Osteocyte (in vitro differentiated cells): ENCODE measurements at regions not wholly inside any gene's neighbourhood (a gene's known extent, or its start where the extent isn't known, plus 50 kb on each side); places are given as distances from the start of the nearest gene placed in this dataset.

Experiments used
- DNase-seq: peaks from one replicate; pipeline ENCODE4 v3.0.0; 2021; ENCODE audit warnings: mixed read lengths; ENCODE audit not compliant: unreplicated experiment; ENCODE audit errors: extremely low spot score
- H3K27ac Mint-ChIP-seq: one replicate; pipeline ENCODE4 v1.8.0; 2021; ENCODE audit warnings: mild to moderate bottlenecking, mixed read lengths; ENCODE audit not compliant: unreplicated experiment
- H3K27me3 Mint-ChIP-seq: one replicate; pipeline ENCODE4 v1.8.0; 2021; ENCODE audit warnings: mixed read lengths; ENCODE audit not compliant: unreplicated experiment
- H3K36me3 Mint-ChIP-seq: one replicate; pipeline ENCODE4 v1.8.0; 2021; ENCODE audit warnings: mixed read lengths; ENCODE audit not compliant: unreplicated experiment
- H3K4me1 Mint-ChIP-seq: one replicate; pipeline ENCODE4 v1.8.0; 2021; ENCODE audit warnings: mixed read lengths; ENCODE audit not compliant: unreplicated experiment
- H3K4me3 Mint-ChIP-seq: one replicate; pipeline ENCODE4 v1.8.0; 2021; ENCODE audit warnings: mild to moderate bottlenecking, moderate library complexity, mixed read lengths; ENCODE audit not compliant: unreplicated experiment
- H3K9me3 Mint-ChIP-seq: one replicate; pipeline ENCODE4 v1.8.0; 2021; ENCODE audit warnings: mixed read lengths; ENCODE audit not compliant: unreplicated experiment
- CTCF ChIP-seq: fragments of 200-600 bp; sonication (generic); IDR thresholded peaks from 2 replicates; pipeline ENCODE4 v1.5.0; 2021; ENCODE audit warnings: antibody characterized with exemption, mild to moderate bottlenecking, moderate library complexity

- peak; percentile 31 for TF ChIP-seq CTCF
- no peaks in the 10 kb centered on the region for H3K9me3 Mint-ChIP-seq
Observed at GRCh38 chr6:26249957-26250697, 114.9 kb upstream of the BTN3A2 start.

GRCh38 chr6:26250698-26251044, 114.3 kb upstream of the BTN3A2 start:
- Mint-ChIP-seq H3K36me3 (no peaks in the 10 kb centered on the region), H3K4me1 (peaks cover 37% of the 10 kb centered on the region), H3K9me3 (no peaks in the 10 kb centered on the region), H3K4me3 (peak overlapping the region; percentile 81), H3K27me3 (no peaks in the 10 kb centered on the region), H3K27ac (peak overlapping the region; percentile 97)
- DNase-seq, result no peak
- no peak for TF ChIP-seq CTCF

More at GRCh38 chr6:26249957-26250697, 114.9 kb upstream of the BTN3A2 start:
- no peaks in the 10 kb centered on the region for H3K27me3 Mint-ChIP-seq
- peak overlapping the region; percentile 97 for H3K27ac Mint-ChIP-seq
- H3K4me3 Mint-ChIP-seq, result peak overlapping the region; percentile 81
- no peak for DNase-seq
- no peaks in the 10 kb centered on the region for H3K36me3 Mint-ChIP-seq
- H3K4me1 Mint-ChIP-seq, result peaks cover 37% of the 10 kb centered on the region

- Mint-ChIP-seq H3K36me3 (no peaks in the 10 kb centered on the region), H3K9me3 (no peaks in the 10 kb centered on the region), H3K27ac (peak overlapping the region; percentile 90), H3K4me1 (peaks cover 37% of the 10 kb centered on the region), H3K27me3 (no peaks in the 10 kb centered on the region), H3K4me3 (peak overlapping the region; percentile 81)
- DNase-seq, result no peak
- no peak for TF ChIP-seq CTCF
Observed at GRCh38 chr6:26251354-26252076, 113.5 kb upstream of the BTN3A2 start.

GRCh38 chr6:26252077-26252472, 112.9 kb upstream of the BTN3A2 start:
- no peaks in the 10 kb centered on the region for H3K36me3 Mint-ChIP-seq
- no peaks in the 10 kb centered on the region for H3K9me3 Mint-ChIP-seq
- H3K4me1 Mint-ChIP-seq, result peaks cover 37% of the 10 kb centered on the region
- DNase-seq, result no peak
- H3K27me3 Mint-ChIP-seq, result no peaks in the 10 kb centered on the region
- H3K27ac Mint-ChIP-seq, result peak overlapping the region; percentile 90
- TF ChIP-seq CTCF, result no peak
- peak overlapping the region; percentile 81 for H3K4me3 Mint-ChIP-seq

- Mint-ChIP-seq H3K27me3 (no peaks in the 10 kb centered on the region), H3K27ac (no peak overlapping the region), H3K4me1 (peaks cover 29% of the 10 kb centered on the region), H3K9me3 (no peaks in the 10 kb centered on the region), H3K4me3 (no peak overlapping the region), H3K36me3 (no peaks in the 10 kb centered on the region)
- TF ChIP-seq CTCF, result no peak
- no peak for DNase-seq
Observed at GRCh38 chr6:26254724-26255123, 110.3 kb upstream of the BTN3A2 start.
